Smooth muscle cell (in vitro differentiated cells): ENCODE measurements at regions not wholly inside any gene's neighbourhood (a gene's known extent, or its start where the extent isn't known, plus 50 kb on each side); places are given as distances from the start of the nearest gene placed in this dataset.

Source experiments
- DNase-seq: peaks from one replicate; lab custom pipeline; 2025; ENCODE audit not compliant: unreplicated experiment; lab: John Stamatoyannopoulos, UW
- H2AFZ ChIP-seq: fragments of 200-600 bp; sonication (generic); 2 replicates; pipeline ENCODE4 v1.6.0; 2016; ENCODE audit warnings: antibody characterized with exemption, low read depth, mild to moderate bottlenecking
- H3F3A ChIP-seq: fragments of 200-600 bp; sonication (generic); 2 replicates; pipeline ENCODE4 v1.6.0; 2017; ENCODE audit warnings: antibody characterized with exemption, low read depth
- H3K27ac ChIP-seq: fragments of 200-600 bp; sonication (generic); 2 replicates; pipeline ENCODE4 v1.5.1; 2016; ENCODE audit warnings: low read depth, mild to moderate bottlenecking
- H3K27me3 ChIP-seq: fragments of 200-600 bp; sonication (generic); 2 replicates; pipeline ENCODE4 v1.6.1; 2016; ENCODE audit warnings: low read depth, mild to moderate bottlenecking
- H3K36me3 ChIP-seq: fragments of 200-600 bp; sonication (generic); 2 replicates; pipeline ENCODE4 v1.5.1; 2016; ENCODE audit warnings: low read depth
- H3K4me1 ChIP-seq: fragments of 200-600 bp; sonication (generic); 2 replicates; pipeline ENCODE4 v1.5.1; 2016; ENCODE audit warnings: low read depth
- H3K4me2 ChIP-seq: fragments of 200-600 bp; sonication (generic); 2 replicates; pipeline ENCODE4 v1.6.0; 2016; ENCODE audit warnings: mild to moderate bottlenecking
- H3K4me3 ChIP-seq: fragments of 200-600 bp; sonication (generic); 2 replicates; pipeline ENCODE4 v1.5.1; 2016; ENCODE audit warnings: mild to moderate bottlenecking
- H3K79me2 ChIP-seq: fragments of 200-600 bp; sonication (generic); 2 replicates; pipeline ENCODE4 v1.6.0; 2016; ENCODE audit warnings: low read depth, mild to moderate bottlenecking
- H3K9ac ChIP-seq: fragments of 200-600 bp; sonication (generic); 2 replicates; pipeline ENCODE4 v1.6.0; 2016; ENCODE audit warnings: low read depth
- H3K9me3 ChIP-seq: fragments of 200-600 bp; sonication (generic); replicated peaks from 2 replicates; pipeline ENCODE4 v1.5.1; 2016; ENCODE audit warnings: low read depth
- H4K20me1 ChIP-seq: fragments of 200-600 bp; sonication (generic); 2 replicates; pipeline ENCODE4 v1.6.0; 2016; ENCODE audit warnings: low read depth
- WGBS: methylation state at CpG from one replicate; pipeline ENCODE4 v1.1.7; 2016; ENCODE audit warnings: low lambda C conversion rate; 5-methylcytosine and 5-hydroxymethylcytosine counted together
- TF ChIP-seq, protein P1 (sequence below): fragments of 200-600 bp; sonication (generic); IDR thresholded peaks from 2 replicates; pipeline ENCODE4 v1.5.1; 2017; ENCODE audit warnings: borderline replicate concordance, mild to moderate bottlenecking, antibody characterized with exemption; ENCODE audit not compliant: insufficient read depth, poor library complexity, severe bottlenecking

DNA sequence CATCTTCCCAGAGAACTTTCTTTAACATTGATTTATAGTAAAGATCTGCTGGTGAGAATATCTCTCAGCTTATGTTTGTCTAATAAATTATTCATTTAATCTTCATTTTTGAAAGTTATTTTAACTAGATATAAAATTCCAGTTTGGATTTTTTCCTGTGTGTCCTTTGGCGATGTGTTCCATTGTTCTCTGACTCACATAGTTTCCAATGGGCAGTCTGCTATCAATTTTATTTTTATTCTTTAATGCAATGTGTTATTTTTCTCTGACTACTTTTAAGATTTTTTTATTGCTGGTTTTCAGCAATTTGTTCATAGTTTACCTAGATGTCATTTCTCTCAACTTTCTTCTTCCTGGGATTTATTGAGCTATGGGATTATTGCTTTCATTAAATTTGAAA, 325.2 kb upstream of the POGK start:
- H3K27ac ChIP-seq: no peak overlapping the region
- H2AFZ ChIP-seq: no peak overlapping the region
- TF ChIP-seq, protein P1, sequence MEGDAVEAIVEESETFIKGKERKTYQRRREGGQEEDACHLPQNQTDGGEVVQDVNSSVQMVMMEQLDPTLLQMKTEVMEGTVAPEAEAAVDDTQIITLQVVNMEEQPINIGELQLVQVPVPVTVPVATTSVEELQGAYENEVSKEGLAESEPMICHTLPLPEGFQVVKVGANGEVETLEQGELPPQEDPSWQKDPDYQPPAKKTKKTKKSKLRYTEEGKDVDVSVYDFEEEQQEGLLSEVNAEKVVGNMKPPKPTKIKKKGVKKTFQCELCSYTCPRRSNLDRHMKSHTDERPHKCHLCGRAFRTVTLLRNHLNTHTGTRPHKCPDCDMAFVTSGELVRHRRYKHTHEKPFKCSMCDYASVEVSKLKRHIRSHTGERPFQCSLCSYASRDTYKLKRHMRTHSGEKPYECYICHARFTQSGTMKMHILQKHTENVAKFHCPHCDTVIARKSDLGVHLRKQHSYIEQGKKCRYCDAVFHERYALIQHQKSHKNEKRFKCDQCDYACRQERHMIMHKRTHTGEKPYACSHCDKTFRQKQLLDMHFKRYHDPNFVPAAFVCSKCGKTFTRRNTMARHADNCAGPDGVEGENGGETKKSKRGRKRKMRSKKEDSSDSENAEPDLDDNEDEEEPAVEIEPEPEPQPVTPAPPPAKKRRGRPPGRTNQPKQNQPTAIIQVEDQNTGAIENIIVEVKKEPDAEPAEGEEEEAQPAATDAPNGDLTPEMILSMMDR: no peak
- H3K4me1 ChIP-seq: no peaks in the 10 kb centered on the region
- no peak for DNase-seq
- no peaks in the 10 kb centered on the region for H4K20me1 ChIP-seq
- 87% methylated on average over 1 of the region's 1 CpG for WGBS
- H3K4me2 ChIP-seq: no peak overlapping the region
- H3K9ac ChIP-seq: no peak overlapping the region
- no peak overlapping the region for H3K4me3 ChIP-seq
- H3K27me3 ChIP-seq: no peaks in the 10 kb centered on the region
- no peaks in the 10 kb centered on the region for H3K79me2 ChIP-seq
- H3K9me3 ChIP-seq: no peaks in the 10 kb centered on the region
- H3F3A ChIP-seq: no peaks in the 10 kb centered on the region
- no peaks in the 10 kb centered on the region for H3K36me3 ChIP-seq

DNA sequence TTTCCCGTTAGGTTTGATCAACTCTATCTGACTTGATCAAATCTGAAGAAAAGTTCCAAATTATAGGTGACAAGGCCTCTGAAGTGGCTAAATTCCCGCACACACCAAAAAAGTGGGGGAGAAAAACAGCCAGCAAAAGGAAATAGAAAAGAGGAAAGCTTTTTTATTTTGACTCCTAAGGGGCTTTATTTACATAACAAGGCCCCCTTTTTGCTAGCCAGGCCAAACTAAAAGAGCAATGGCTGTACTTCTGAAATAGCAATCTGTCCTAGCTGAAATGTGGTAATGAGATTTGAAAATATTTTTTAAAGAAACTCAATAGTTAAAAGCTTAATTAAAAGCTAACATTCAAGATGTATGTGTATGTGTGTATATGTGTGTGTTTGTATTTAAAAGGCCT, 311.5 kb upstream of the POGK start:
- TF ChIP-seq, protein P1: no peak
- H3K9ac ChIP-seq: no peak overlapping the region

DNA sequence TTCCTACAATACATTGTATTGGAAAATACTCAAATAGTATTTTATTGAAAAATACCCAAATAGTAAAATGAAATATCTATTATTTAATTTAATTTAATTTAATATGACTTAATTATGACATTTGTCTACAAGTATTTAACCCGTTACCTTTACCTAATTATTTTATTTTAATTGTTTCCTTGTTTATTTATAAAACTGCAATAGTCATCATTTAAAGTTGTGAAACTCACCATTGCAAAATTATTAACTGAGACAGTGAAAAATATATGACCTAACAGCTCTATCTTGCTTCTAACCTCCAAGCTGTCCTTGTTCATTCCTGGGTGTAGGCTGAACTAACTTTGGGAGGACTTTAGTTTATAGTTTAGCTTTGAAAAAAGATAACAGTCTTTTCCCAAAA, 300.6 kb upstream of the POGK start:
- Histone ChIP-seq H3K36me3 (no peaks in the 10 kb centered on the region), H2AFZ (no peak overlapping the region), H3K27me3 (no peaks in the 10 kb centered on the region), H3K4me2 (no peak overlapping the region), H3K4me1 (no peaks in the 10 kb centered on the region), H3K4me3 (no peak overlapping the region), H3K27ac (no peak overlapping the region), H3K79me2 (no peaks in the 10 kb centered on the region), H3K9me3 (no peaks in the 10 kb centered on the region), H3F3A (no peaks in the 10 kb centered on the region), H4K20me1 (no peaks in the 10 kb centered on the region), H3K9ac (no peak overlapping the region)
- whole genome bisulfite sequencing: 54% methylated on average over 1 of the region's 1 CpG
- DNase-seq: no peak
- TF ChIP-seq, protein P1: no peak

More for the DNA sequence above, 311.5 kb upstream of the POGK start:
- H3K36me3 ChIP-seq: no peaks in the 10 kb centered on the region
- H3K27ac ChIP-seq: no peak overlapping the region
- no peaks in the 10 kb centered on the region for H3F3A ChIP-seq
- H3K4me2 ChIP-seq: no peak overlapping the region
- H4K20me1 ChIP-seq: no peaks in the 10 kb centered on the region
- H3K4me1 ChIP-seq: peaks cover 6% of the 10 kb centered on the region
- H3K27me3 ChIP-seq: no peaks in the 10 kb centered on the region
- no peaks in the 10 kb centered on the region for H3K79me2 ChIP-seq
- no peaks in the 10 kb centered on the region for H3K9me3 ChIP-seq
- 55% methylated on average over 2 of the region's 2 CpGs for WGBS
- H2AFZ ChIP-seq: no peak overlapping the region
- DNase-seq: no peak
- H3K4me3 ChIP-seq: no peak overlapping the region

DNA sequence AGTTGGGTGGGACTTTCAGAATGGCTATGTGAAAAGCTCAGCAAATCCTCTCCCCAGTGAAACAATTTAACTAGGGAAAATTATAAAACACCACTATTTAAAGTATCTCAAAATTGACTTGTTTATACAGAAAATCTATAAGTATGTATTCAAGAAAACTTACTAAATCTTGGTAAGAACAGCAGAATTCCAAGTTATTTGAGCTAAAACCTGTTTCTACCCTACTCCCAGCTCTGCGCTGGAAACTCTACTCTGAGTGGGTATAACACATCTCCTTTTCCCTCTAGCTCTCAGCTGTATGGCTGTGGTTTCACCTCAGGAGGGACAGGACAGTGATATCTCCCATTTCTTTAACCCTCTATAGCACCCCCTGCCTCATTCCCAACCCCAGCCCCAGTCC, 295.2 kb upstream of the POGK start:
- Histone ChIP-seq H4K20me1 (no peaks in the 10 kb centered on the region), H3K9me3 (no peaks in the 10 kb centered on the region), H3K36me3 (no peaks in the 10 kb centered on the region), H3K9ac (no peak overlapping the region), H3K4me1 (no peaks in the 10 kb centered on the region), H2AFZ (no peak overlapping the region), H3K27ac (no peak overlapping the region), H3K79me2 (no peaks in the 10 kb centered on the region), H3K27me3 (no peaks in the 10 kb centered on the region), H3K4me2 (no peak overlapping the region), H3F3A (no peaks in the 10 kb centered on the region), H3K4me3 (no peak overlapping the region)
- WGBS: 87% methylated on average over 1 of the region's 1 CpG
- TF ChIP-seq, protein P1: no peak
- no peak for DNase-seq
